Activated CD8-positive, alpha-beta T cell treated with anti-CD3 and anti-CD28 coated beads for 36 hours (primary cell): ENCODE measurements at regions not wholly inside any gene's neighbourhood (a gene's known extent, or its start where the extent isn't known, plus 50 kb on each side); places are given as distances from the start of the nearest gene placed in this dataset.

Experiments used
- ATAC-seq: fragments of 200-7000 bp; cut with Tn5 transposase; one replicate; pipeline ENCODE4 v1.10.0; 2021; ENCODE audit warnings: mild to moderate bottlenecking, moderate library complexity
- CTCF ChIA-PET: fragments of 350-600 bp; sonication (Branson Sonifier 250); formaldehyde crosslinking; loops from one replicate; lab custom pipeline; 2021; ENCODE audit warnings: antibody characterized with exemption; lab: Charles Lee
- POLR2A ChIA-PET: fragments of 350-600 bp; sonication (Branson Sonifier 250); formaldehyde crosslinking; loops from one replicate; lab custom pipeline; 2021; ENCODE audit warnings: antibody characterized with exemption; lab: Charles Lee
- DNase-seq: peaks from one replicate; pipeline ENCODE4 v3.0.0-alpha.2; 2020
- H3K27ac Mint-ChIP-seq: one replicate; pipeline ENCODE4 v1.8.0; 2021; ENCODE audit warnings: mild to moderate bottlenecking, mixed read lengths
- H3K27me3 Mint-ChIP-seq: one replicate; pipeline ENCODE4 v1.8.0; 2021; ENCODE audit warnings: mixed read lengths
- H3K36me3 Mint-ChIP-seq: one replicate; pipeline ENCODE4 v1.8.0; 2021; ENCODE audit warnings: low read depth, mixed read lengths
- H3K4me1 Mint-ChIP-seq: one replicate; pipeline ENCODE4 v1.8.0; 2021; ENCODE audit warnings: low read depth, mixed read lengths
- H3K4me3 Mint-ChIP-seq: one replicate; pipeline ENCODE4 v1.8.0; 2021; ENCODE audit warnings: mild to moderate bottlenecking, moderate library complexity, mixed read lengths
- H3K9me3 Mint-ChIP-seq: one replicate; pipeline ENCODE4 v1.8.0; 2021; ENCODE audit warnings: mixed read lengths
- CTCF ChIP-seq: fragments of 200-600 bp; IDR thresholded peaks from one replicate; pipeline ENCODE4 v1.8.0; 2022; ENCODE audit warnings: antibody characterized with exemption, mild to moderate bottlenecking
- intact Hi-C: fragments of 100-400 bp; cut with micrococcal nuclease; formaldehyde crosslinking; loops from one replicate; pipeline ENCODE4 v1.10.0; 2022

- Mint-ChIP-seq H3K27ac (no peak overlapping the region), H3K36me3 (no peaks in the 10 kb centered on the region), H3K27me3 (peaks cover 33% of the 10 kb centered on the region), H3K4me3 (no peak overlapping the region), H3K4me1 (peaks cover 2% of the 10 kb centered on the region), H3K9me3 (no peaks in the 10 kb centered on the region)
- no peak for DNase-seq
- TF ChIP-seq CTCF: no peak
- ChIA-PET CTCF (interaction anchor here (0.7 to 2.3 kb wide), 3 partner anchors 14 to 271 kb away, joined by 3 to 7 read pairs (median 3); no protein-coding TSS in a partner anchor), POLR2A (no interaction called here)
- intact Hi-C loops: no loop called here
- no peak for ATAC-seq
These were observed 184.5 kb upstream of the TSC22D2 start for GRCh38 chr3:150223558-150223957.

- intact Hi-C loops: no loop called here
- Mint-ChIP-seq H3K36me3 (no peaks in the 10 kb centered on the region), H3K9me3 (no peaks in the 10 kb centered on the region), H3K4me3 (no peak overlapping the region), H3K27ac (no peak overlapping the region), H3K27me3 (peaks cover 36% of the 10 kb centered on the region), H3K4me1 (peaks cover 2% of the 10 kb centered on the region)
- ATAC-seq (no peak), DNase-seq (no peak)
- POLR2A ChIA-PET: no interaction called here
- CTCF ChIA-PET: interaction anchor here (0.7 to 2.3 kb wide), 5 partner anchors 12 to 272 kb away, joined by 3 to 7 read pairs (median 3); no protein-coding TSS in a partner anchor
- TF ChIP-seq CTCF: no peak
These were observed 185.2 kb upstream of the TSC22D2 start for GRCh38 chr3:150222691-150223489.

GRCh38 chr3:150221904-150222523 is 186.1 kb upstream of the TSC22D2 start:
- no peak for TF ChIP-seq CTCF
- ATAC-seq: no peak
- CTCF ChIA-PET: interaction anchor here (1.0 to 2.3 kb wide), 3 partner anchors 11 to 255 kb away, joined by 3 to 7 read pairs (median 3); no protein-coding TSS in a partner anchor
- Mint-ChIP-seq H3K27ac (no peak overlapping the region), H3K36me3 (no peaks in the 10 kb centered on the region), H3K4me1 (peaks cover 2% of the 10 kb centered on the region), H3K9me3 (no peaks in the 10 kb centered on the region), H3K4me3 (no peak overlapping the region), H3K27me3 (peaks cover 36% of the 10 kb centered on the region)
- no peak for DNase-seq
- POLR2A ChIA-PET: no interaction called here
- intact Hi-C loops: loop anchor here (2.0 kb wide), 1 partner anchor 255 kb away; no protein-coding TSS in a partner anchor

GRCh38 chr3:150220799-150221198 is 187.3 kb upstream of the TSC22D2 start:
- Mint-ChIP-seq H3K27ac (no peak overlapping the region), H3K36me3 (no peaks in the 10 kb centered on the region), H3K4me1 (peaks cover 2% of the 10 kb centered on the region), H3K4me3 (no peak overlapping the region), H3K9me3 (no peaks in the 10 kb centered on the region), H3K27me3 (peaks cover 29% of the 10 kb centered on the region)
- no peak for TF ChIP-seq CTCF
- no peak for DNase-seq
- intact Hi-C loops: loop anchor here (2.0 kb wide), 1 partner anchor 254 kb away; no protein-coding TSS in a partner anchor
- ChIA-PET CTCF (interaction anchor here (0.7 to 2.7 kb wide), 19 partner anchors 9 to 340 kb away, joined by 3 to 23 read pairs (median 4); no protein-coding TSS in a partner anchor), POLR2A (no interaction called here)
- no peak for ATAC-seq
